ENCODE measurements at regions not wholly inside any gene's neighbourhood (a gene's known extent, or its start where the extent isn't known, plus 50 kb on each side); places are given as distances from the start of the nearest gene placed in this dataset.

DNA sequence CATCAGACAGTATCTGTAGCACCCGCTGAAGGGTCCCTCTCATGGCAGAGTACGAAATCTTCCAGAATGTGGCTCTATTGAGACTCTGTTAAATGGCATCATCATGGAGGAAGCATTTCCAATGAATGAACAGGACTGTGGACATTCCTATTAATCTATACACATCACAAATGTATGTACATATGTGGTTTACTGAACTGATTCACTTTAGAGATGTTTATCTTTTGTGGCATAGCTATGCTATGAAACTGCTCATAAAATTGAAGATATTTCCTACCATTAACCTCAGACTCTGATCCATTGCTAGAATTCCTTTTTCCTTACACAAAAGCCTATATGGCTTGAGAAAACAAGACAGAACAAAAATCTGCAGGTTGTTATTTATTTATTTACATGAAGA, 259.6 kb upstream of the RRP15 start:
- no peak for DNase-seq (ENCODE audit: low spot score)

DNA sequence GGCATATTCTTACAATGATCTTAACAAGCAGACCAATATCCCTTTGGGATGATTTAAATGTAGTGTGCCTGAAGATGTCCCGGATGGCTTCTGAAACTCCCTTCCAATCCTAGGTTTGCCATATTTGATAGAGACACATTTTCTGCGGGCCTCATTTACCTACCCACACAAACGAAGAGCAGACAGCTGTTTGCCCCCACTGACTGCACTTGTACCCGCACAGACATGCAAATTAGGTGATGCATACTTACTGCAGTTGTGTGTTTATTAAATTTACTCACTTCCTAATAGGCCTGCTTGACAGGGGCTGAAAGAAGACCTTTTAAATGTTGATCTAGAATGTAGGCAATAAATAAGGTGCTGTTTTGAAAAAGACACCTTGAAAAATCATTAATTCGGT, 257.9 kb upstream of the RRP15 start:
- no peak for DNase-seq (ENCODE audit: low spot score)

DNA sequence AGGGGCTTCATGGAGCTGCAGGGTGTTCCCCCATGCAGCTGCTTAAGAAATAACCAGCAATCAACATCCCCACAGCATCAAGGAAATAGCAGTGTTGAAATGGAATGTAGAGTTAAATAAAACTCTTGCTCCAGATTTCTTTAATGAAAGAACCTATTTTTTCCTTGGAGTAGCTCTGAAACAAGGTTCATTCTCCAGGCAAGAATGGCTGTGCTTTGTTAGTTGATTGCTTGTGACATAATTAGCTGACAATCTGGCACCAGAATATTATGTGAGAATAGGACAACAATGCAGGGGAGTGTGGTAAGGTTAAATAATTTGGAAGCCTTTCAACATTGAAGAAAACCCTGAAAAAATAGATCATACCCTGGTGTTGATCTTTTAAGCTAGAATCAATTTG, 254.2 kb upstream of the RRP15 start:
- no peak for DNase-seq (ENCODE audit: low spot score)

DNA sequence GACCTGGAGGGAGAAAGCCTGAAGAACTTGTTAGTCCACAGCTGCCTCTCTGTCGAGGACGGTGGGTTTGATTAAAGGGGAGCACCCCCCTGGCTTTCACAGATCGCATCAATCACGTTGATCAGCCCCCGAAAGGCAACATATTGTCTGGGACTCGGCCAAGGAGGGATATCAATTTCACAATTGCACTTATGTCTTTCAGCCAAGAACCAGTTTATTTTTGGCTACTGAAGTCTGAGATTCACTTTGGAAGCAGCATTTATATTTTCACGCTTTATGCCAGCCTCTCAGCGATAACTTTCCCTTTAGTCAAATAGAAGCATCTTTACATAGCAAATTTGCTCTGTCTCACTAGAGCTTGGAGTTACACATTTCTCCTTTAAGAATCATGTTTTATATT, 253.2 kb upstream of the RRP15 start:
- DNase-seq (ENCODE audit: low spot score), result no peak

DNA sequence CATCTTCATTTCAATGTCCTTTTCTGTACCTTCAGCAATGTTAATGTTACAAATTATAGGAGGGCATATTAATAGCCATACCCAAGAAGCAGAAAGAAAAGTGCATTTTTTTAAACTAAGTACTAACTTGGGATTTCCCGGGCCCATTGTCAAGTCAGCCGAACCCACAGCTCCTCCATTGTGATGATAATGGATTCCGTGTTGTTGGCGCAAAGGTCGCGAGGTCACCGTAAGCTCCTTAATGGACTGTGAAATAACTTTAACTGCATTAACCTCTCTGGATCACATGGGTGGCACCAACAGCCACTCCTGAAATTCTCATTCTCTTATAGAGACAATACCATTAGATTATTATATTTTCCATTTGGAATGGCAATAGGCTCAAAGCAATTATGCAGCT, 250.6 kb upstream of the RRP15 start:
- no peak for DNase-seq (ENCODE audit: low spot score)

DNA sequence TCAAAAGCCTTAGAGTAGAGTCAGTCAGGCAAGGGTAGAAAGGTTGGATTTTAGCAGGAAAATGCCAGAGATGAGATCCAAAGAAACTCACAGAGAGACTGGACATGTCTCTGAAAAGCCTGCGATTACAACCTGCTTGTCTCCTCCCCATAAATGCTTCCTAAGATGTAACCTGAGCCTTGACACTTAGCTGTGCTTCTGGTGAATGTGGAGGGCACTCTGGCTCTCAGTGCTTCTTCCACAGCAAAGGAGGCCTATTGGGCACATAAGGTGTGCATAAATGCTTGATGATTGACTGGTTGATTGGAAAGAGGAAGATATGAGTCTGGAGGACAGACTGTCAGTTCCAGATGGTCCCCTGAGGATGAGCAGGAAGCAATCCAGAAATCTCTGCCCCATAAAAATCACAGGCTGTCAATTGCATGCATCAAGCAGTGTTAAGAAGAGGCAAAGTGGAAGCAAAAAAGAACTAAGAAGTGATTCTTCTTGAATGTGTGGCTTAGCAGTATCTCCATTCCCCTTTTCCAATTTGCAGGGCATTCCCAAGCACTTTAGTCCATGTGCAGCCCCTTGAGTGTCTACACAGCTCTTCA, 236.2 kb upstream of the RRP15 start:
- DNase-seq (ENCODE audit: low spot score), result no peak

DNA sequence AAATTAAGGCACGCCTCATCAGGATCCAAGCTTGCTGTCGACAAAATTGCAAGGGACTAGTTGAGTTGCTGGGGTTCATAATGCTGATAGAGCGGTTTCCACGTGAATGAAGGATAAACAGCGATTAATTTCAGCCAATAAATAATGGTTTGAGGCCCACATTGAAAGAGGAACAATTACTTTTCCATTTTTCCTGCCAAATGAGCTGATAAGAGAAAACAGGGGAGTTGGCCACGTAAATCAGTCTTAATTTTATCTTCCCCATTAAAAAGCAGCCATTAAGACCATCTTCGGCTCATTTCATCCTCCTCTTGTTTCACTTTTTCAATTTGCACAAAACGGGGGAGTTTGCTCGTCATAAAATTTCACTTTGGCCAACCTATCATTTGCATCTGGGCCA, 235.5 kb upstream of the RRP15 start:
- DNase-seq (ENCODE audit: low spot score), result no peak

DNA sequence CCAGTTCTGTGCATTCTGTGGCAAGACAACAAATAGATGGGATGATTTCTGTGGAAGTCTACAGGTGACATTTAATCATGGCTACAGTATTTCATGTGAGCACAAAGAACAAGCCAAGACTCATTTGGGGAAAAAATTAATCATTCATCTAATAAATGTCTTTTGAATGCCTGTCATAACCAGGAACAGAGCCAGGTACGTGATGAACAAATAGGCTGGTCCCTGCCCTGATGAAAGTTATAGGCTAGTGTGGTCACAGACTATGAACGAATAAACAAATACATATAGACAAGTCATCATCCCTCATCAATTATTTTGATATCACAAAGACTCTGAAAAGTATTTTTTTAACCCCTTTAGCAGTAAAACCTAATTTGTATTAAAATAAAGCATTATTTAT, 226.4 kb upstream of the RRP15 start:
- no peak for DNase-seq (ENCODE audit: low spot score)

DNA sequence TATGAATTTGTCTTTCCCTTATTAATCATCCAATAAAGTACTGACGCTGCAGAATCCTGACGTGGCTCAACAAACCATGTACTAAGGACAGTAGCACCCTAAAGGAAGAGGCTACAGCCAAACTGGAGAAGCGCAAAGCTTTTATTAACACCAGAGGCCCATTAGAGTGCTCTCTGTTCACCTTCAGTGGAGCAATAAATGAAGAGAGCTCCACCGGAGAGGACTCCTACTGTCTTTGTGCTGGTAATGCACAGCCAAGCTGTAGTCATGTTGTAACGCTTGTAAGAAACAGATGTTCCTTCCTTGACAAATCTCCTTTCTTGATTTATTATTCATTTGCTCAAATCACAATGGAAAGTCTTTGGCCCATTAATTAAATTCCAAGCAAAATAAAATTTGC, 220.7 kb upstream of the RRP15 start:
- no peak for DNase-seq (ENCODE audit: low spot score)

DNA sequence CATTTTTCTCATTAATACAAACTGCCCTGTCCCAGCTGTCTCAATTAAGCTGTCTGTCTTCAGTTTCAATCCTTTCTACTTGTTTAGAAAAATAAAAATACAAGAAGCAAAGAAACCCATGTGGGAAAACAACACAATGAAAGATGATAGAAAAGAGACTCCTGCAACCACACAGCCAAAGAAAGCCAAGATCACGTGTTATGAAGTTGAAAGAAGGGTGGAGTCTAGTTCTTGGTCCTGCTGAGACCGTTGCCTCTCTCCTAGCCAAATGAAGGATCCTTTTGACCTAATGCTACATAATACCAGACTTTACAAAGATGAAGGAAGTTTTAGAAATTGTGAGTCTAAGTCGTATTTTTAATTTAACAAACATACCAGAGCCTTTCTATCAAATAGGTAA, 218.8 kb upstream of the RRP15 start:
- no peak for DNase-seq (ENCODE audit: low spot score)

DNA sequence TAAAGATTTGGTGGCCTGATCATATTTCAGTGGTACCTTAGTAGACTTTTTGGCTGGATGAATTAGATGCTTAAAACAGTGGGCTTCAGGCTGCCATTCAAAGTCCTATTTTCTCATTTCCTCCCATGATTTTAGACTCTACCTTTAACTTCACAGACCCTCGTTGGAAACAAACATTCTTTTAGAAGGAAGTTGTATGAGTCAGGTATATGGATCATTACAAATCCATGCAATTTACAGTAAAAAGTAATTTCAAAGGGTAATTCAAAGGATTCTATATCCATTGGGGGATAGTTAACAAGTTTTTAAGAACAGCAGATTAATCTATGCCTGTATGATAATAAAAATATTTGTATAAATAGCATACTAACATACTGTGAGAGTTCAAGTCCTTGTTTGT, 216.9 kb upstream of the RRP15 start:
- DNase-seq (ENCODE audit: low spot score), result no peak

DNA sequence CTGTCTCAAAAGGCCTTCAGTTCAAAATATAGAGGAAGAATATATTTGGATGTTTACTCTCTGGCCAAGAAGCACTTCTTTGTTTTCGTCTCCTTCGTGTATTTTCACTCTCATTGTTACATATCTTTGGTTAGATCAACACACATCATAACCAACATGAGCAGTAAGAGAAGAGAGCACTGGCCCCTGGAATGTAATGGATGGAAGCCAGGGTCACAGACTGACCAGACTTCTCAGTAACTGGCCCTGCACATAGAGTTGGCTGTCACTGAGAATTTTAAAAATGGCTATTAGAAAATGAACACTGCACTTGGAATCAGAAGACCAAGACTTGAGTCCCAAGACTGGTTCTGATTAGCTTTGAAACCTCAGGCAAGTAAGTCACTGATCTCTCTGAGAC, 215.9 kb upstream of the RRP15 start:
- no peak for DNase-seq (ENCODE audit: low spot score)

DNA sequence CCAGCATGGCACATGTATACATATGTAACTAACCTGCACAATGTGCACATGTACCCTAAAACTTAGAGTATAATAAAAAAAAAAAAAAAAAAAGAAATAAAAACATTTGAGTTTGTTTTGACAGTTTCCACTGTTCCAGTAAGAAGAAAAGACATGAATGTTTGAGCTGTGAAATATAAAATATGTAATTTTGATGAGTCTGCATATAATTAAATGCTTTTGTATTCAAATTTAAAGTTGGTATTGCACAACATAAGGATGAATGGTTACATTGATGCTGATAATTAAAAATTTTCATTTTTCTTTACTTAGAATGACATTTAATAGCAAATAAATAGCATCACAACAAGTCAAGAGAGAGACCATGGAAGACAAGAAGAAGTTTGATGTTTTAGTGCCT, 212.0 kb upstream of the RRP15 start:
- DNase-seq (ENCODE audit: low spot score), result no peak

DNA sequence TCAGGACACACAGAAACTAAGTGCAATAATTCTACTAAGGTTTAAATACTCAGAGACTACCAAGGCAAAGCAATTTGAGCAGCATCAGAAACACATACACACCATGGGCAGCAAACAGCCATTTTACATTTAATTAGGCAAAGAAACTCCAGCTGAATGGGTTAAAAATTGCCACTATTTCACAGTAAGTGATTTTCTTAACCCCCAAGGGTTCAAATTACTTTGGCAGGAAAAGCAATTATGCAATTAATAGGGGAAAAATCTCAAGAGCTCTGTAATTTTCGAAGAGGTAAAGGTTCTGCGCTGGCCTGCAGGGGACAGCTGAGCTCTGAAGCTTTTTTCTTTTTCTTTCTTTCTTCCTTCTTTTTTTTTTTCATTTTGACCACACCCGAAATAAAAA, 206.2 kb upstream of the RRP15 start:
- DNase-seq (ENCODE audit: low spot score), result no peak

DNA sequence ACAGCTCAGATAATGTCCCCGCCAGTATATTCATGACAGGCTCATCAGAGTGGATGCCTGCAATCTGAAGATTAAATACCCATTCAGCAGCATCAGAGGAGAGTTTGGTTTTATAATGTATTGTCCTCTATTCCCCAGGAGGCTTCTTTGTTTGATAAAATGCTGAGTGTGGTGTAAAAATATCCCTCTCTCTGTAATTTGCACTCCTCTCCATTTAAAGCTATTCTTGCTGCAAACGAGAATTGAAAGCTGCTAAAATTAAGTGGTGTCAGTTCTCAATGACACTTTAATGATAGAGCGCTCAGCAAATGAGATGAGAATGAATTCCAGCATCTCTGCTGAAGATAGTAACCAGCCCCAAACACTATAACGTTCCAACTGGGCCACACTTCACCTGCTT, 205.7 kb upstream of the RRP15 start:
- DNase-seq (ENCODE audit: low spot score), result no peak

DNA sequence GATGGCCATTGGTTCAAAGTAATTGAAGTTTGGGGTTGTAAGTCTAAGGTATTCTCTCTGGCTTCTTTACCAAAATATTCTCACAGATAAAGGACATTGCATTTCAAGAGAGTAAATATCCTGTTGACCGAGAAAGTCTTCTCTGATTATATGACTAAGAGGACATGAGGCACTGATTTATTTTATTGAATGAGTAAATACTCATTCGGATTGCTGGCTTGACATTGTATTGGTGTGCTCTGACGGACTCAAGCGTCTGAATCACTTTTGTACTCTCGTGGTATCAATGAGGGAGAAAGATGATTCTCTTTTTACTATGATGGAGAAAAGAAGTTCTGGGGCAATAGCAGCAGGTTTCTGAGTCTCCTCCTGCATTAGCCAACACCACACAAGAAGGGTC, 205.3 kb upstream of the RRP15 start:
- DNase-seq (ENCODE audit: low spot score), result no peak

DNA sequence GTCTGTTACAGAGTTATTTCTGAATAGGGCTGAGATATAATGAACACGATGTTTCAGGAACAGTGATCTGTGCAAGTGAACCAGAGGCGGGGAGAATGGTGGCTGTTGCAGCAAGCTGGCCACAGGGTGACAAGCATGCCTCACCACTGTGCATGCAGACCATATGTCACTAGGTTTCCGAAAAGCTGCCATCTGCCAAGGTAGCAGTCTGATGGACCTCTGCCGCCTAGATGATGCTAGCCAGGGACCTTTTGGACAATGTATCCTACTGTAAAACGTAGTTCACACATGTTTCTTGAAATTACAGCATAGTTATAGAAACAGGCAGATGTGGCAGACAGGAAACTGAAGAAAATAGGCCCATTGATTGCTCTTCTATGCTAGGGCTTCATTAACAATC, 204.2 kb upstream of the RRP15 start:
- DNase-seq (ENCODE audit: low spot score), result no peak

DNA sequence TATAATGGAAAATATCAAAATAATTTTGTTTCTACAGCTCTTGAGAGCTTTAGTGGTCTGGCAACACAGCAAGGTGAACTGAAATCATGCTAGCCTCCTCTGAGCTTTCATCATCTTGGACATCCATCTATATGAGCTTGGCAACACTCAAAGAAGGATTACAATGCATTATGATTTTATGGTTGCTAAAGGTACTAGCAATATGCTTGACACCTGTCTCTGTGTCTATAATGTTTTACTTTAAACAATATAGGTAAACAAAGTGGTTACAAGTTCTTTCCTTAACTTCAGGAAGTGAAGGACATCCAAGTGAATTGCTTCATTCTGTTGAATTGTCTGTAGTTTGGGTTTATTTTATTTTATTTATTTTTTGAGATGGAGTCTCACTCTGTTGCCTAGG, 203.7 kb upstream of the RRP15 start:
- DNase-seq (ENCODE audit: low spot score), result no peak

DNA sequence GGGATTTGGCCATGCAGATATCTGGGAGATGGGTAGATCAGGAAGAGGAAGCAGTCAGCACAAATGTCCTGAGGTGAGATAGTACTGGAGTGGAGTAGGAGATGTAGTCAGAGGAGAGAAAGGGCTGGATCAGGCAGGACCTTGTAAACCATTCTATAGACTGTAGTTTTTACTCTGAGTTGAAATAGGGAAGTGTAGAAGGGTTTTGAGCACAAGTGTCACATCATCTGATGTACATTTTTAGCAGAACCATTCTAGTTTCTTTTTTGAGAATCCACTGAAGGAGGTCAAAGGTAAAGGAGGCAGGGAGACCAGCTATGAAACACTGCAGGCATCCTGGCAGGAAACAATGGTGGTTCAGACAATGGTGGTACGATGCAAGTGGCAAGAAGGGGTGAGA, 194.6 kb upstream of the RRP15 start:
- no peak for DNase-seq (ENCODE audit: low spot score)

DNA sequence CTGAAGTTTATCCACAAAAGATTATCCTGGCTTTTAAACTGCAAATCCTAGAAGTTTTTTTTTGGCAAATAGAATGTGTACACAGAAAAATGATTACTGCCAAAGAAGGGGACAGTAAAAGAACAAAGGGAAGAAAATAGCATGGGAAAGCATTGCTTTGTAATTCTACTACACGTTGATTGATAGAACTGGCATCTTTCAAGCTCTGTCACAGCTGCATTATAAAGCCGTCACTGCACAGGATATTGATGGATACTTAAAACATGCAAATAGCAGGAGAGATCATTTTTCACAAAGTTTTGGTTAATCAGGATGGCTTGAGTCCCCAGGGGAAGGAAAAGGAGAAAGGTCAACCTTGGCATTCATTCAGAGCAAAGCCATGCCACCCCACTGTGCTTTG, 183.7 kb upstream of the RRP15 start:
- DNase-seq (ENCODE audit: low spot score), result no peak

DNA sequence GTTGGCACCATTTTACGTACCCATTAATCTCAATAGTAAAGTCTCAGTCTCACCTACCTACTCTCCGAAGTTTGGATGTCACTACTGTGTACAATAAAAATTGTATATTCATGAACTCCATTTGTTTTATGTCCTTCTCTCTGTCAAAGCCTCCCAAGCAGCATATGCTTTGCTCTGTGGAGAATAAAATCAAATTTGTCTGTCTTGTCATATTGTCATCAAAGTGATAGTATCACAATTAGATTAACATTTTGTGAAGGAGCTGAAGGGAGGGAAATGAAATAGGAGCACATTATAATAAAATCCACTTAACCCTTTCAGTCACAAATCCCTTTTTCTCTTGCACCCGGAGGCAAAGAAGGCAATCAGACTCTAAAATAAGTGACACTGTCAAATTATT, 177.1 kb upstream of the RRP15 start:
- DNase-seq (ENCODE audit: low spot score), result no peak

DNA sequence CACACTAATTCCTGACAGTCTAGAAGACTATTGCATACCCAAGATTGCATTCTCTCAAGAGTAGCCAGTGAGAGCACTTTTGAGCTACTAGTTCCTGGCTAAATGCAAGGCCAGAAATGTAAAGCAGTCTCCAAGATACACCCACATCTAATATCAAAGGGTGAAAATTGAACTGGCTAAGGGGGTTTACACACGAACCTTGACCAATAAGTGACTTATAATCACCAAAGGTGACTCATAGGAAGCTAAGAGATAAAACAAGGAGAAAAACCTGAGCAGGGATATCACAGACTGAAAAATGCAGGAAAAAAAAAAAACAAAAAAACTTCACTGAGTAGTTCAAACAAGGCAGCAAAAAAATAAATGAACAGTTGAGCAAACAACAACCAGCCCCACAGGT, 172.2 kb upstream of the RRP15 start:
- DNase-seq (ENCODE audit: low spot score), result no peak

DNA sequence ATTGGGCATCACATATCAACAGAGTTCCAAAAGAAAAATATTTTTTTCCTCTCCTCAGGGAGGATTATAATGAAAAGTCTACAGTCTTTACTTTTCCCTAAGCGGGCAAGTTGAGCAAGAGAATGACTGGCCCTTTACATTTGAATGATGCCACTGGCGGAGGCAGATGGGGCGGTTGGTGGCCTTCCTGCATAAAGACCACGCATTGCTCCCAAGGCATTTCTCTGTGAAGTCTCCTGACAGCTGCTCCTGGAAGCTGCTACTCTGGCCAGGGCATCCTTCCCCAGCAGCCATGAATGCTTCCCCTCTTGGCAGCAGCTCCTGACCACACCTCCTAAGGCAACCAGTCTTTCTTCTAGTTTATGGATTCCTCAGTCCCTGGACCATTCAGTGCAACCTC, 161.1 kb upstream of the RRP15 start:
- no peak for DNase-seq (ENCODE audit: low spot score)

DNA sequence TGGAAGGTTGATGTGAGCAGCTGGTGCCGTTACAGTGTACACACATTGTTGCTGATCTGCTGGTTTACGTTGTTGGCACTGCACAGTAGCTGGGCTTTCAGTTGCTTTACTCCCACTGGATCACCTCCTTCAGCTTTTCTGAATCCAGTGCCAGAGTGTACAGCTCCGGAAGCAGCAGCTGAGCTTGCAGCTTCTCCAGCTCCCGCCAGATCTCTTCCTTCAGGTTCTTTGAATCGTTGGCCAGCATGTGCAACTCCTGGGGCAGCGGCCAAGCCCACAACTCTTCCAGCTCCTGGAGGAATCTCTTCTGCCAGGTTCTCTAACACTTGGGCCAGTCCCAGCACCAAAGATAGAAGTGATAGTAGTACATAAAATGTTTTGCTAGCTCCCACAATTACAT, 149.7 kb upstream of the RRP15 start:
- DNase-seq (ENCODE audit: low spot score), result no peak

DNA sequence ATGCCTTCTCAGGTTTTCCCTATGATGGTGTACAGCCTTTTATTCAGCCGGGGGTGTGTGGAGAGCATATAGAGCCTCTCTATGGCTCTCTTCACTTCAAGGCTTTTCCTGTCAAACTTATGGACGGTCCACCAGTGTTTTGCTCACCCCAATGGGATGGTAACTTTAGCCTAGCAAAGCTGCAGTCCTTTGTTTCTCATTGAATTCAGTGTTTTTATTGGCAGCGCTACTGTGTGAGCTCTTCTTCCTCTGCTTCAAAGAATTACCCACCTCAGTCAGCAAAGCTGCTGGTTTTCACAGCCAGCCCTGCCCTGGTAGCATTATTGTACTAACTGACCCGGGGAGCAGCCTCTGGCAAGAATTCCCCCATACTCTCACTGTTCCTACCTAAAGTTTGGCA, 145.3 kb upstream of the RRP15 start:
- DNase-seq (ENCODE audit: low spot score), result no peak

Measured in HuH-7.5 (cell line).